CD4-positive, alpha-beta T cell treated with Interleukin-6 for 4 hours (primary cell): ENCODE measurements at regions not wholly inside any gene's neighbourhood (a gene's known extent, or its start where the extent isn't known, plus 50 kb on each side); places are given as distances from the start of the nearest gene placed in this dataset.

Source experiments
- DNase-seq: peaks from one replicate; pipeline ENCODE4 v3.0.0-alpha.2; 2020; ENCODE audit warnings: mixed read lengths

DNA sequence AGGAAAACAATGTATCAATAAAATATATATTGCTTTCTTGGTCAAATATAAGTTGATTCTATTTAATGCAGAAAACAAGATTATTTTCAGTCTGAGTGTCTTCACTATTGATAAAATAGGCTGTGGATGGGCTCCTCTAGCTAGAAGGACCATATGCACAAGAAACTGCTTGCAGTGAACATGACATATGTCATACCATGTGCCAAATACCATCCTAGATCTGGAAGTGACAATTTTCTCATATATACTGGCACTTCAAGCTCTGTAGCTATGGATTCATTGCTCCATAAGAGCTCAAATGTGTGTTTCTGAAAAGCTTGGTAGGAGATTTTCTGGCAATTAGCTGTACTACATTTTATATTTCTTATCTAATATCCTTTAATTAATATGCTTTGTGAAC lies 95.6 kb upstream of the CDH6 start:
- no peak for DNase-seq

DNA sequence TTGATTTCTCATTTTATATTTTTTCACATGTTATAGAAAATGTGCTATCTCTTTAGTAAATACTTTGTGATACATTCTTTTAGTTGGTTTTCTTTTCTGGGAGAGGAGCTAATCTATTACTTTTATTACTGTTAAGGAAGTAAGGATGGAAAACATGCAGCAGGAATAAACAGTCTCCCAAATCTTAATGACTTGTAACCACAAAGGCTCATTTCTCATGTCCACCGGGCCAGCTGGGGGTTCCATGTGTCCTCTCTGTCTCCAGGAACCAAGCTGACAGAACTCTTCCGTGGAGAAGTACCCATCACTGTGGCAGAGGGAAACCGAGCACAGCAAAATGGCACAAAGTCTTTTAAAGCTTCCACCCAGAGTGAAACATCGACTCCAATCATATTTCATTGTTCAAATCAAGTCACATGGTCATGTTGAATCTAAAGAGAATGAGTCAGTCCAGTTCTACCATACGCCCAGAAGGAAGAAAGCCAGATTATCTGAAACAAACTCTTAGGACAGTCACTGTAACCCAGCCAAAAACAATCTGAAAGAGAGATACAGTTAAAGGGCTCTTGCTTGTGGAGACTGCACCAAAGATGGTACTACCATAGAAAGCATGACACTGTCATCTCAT lies 97.1 kb upstream of the CDH6 start:
- DNase-seq: no peak

DNA sequence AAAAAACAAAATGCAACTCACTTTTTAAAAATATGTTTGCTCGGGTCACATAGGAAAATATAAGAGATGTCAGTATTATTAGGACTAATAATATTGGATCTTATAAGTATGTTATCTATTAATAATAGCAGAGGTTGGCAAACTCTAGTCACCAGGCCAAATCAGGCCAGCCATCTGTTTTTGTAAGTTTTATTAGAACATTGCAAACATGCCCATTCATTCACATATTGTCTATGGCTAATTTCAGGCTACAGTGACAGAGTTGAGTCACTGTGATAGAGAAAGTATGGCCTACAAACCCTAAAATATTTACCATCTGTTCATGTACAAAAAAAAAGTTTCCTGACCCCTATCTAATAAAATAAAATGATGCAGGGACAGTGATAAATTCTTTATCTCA lies 97.7 kb upstream of the CDH6 start:
- no peak for DNase-seq

DNA sequence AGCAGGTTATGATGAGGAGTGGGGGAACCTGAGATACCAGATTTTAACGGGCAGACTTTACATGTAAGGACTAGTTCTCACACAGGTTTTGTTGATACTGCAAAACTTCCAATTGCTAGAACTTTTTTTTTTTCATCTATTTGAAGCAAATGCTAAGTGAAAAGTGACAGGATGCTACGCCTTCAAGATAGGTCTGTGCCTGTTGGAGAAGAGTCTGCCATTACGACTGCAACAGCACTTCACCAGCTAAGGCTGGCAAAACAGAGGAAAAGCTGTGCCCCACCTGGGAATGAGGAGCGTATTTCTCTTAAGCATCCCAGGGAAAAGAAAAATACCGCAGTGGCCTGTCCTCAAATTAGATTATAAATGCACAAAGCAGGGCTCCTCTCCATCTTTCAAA lies 102.0 kb upstream of the CDH6 start:
- DNase-seq: no peak

DNA sequence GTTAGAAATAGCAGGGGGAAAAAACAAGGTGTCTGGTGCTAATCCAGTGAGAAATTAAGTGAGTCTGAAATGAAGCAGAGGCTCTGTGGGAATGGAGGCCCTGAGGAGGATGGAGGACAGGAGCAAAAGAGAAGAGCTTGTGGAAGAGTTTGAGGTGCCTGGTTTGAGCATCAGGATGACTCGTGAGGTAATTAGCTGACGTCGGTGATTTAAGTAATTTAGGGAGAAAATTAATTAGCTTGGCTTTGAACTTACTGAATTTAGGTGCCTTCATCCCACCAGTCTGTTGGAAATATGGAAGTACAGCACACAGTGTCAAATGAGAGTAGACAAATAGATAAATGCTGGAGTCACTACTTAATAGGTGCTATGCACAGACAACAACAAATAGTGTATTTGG lies 103.0 kb upstream of the CDH6 start:
- DNase-seq: no peak

DNA sequence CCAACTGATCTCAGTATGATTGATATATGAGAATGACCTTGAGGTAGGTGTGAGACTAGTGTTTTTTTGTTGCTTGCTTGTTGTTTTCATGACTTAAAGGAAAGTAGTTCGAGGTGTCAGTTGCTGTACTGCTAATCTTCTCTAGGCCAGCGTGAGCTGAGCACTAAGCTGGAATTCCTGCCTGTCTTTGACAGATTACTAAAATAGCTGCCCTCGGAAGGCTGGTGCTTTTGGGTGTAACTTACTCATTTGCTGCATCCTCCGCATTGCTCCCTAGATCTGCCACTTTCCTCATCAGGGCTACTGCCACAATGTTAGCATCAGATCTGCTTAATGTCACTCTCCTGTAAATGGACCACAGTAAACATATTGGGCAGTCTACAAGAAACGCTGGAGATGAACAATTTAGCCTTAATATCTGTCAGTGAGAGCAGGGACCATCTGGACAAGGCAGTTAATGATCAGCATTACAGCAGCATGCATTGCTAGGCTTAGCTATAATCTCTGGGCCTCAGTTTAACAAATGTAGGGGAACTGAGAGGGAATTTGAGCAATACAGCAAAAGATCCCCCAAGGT lies 106.6 kb upstream of the CDH6 start:
- DNase-seq: no peak

DNA sequence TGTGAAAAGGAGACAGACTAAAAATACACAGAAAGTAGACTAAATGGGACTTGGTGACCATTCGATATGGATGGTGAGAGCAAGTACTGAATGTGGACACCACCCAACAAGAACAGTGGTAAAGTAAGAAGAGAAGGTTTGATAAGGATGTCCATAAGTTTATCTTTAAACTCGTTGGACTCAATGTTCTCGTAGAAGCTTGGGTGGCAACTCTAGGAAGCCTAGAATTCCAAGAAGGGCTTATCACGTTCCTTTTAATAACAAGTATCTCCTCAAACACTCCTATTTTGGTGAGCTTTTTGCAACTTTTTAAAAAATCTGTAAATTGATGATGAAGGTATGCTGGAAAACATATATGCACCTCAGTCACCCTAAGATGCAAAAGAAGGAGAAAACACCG lies 108.6 kb upstream of the CDH6 start:
- DNase-seq: no peak

DNA sequence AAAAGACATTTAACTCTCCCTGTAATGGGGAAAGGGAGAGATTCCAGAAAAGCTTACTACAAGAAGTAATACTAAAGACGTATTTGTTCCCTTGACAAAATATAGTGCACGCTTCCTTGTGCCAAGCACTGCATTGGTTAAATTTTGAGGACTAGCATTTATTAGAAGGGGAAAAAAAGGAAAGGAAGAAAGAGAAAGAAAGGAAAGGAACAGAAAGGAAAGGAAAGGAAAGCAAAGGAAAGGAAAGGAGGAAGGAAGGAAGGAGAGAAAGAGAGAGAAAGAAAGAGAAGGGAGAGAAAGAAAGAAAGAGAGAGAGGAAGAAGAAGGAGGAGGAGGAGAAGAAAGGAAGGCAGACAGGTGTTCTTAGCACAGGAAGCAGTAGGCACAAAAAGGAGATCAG lies 110.1 kb upstream of the CDH6 start:
- DNase-seq: no peak

DNA sequence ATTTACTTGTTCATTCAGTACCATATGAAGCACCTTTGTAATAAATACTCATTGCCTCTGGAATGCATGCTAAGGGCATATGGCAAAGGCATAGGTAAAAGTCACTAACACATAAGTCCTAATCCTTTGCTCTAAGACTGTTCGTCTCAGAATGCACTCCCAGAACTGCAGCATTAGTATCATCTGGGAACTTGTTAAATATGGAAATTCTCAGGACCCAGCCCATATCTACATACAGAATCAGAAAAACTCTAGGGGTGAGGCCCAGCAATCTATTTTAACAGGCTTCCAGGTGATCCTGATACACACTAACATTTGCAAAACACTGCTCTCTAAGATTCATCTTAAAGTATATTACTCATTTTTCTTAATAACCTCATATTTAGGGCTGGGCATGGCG lies 113.8 kb upstream of the CDH6 start:
- no peak for DNase-seq

DNA sequence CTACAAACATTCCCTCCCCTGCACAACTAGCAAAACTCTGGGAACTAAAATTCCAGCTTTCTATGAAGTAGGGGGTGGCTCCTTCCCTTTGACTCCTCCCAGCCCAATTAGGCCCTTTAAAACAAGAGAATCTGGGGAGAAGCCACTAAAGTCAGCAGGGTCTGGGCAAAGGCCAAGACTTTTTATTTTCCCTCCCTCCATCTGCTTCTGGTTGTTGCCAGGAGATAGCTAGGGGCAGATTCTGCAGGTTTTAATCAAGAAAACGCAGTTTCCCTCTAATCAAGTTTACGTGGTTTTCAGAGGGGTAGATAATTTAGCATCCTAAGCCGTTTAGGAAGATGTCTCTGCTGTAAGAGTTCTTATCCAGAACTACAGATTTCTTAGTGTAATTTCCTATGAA lies 114.5 kb upstream of the CDH6 start:
- no peak for DNase-seq

DNA sequence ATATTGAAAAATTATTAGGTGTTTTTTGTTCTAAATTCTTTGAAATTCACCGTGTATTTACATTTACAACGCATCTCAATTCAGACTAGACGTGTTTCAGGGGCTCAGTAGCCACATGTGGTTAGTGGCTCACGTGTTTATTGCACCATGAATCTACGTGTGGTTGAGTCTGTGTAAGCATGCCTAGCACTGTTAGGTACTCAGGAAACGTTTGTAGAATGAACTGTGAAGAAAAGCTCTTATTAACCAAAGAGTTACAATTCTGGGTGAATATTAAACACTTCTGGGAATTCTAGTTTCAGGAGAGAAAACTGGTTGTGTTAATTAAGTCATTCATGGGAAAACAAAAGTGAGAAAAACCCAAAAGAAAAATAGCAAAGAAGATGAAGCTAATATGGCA lies 117.5 kb upstream of the CDH6 start:
- DNase-seq: no peak

DNA sequence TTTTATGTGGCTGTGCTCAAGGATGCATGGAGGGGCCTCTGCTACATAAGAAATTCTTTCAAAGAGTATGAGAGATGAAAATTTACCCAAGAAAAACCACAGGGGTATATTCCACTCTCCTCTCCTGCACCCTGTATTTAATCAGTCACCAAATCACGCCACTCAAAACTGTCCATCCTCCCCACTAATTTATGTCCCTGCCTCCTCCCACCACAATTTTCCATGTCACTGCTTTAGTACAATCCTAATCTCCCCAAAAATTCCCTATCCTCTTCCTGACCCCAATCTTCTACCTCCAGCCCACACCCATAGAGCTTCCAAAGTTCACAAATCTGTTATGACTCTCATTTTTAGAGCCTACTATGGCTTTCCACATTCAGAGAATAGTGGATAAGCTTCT lies 125.2 kb upstream of the CDH6 start:
- no peak for DNase-seq

DNA sequence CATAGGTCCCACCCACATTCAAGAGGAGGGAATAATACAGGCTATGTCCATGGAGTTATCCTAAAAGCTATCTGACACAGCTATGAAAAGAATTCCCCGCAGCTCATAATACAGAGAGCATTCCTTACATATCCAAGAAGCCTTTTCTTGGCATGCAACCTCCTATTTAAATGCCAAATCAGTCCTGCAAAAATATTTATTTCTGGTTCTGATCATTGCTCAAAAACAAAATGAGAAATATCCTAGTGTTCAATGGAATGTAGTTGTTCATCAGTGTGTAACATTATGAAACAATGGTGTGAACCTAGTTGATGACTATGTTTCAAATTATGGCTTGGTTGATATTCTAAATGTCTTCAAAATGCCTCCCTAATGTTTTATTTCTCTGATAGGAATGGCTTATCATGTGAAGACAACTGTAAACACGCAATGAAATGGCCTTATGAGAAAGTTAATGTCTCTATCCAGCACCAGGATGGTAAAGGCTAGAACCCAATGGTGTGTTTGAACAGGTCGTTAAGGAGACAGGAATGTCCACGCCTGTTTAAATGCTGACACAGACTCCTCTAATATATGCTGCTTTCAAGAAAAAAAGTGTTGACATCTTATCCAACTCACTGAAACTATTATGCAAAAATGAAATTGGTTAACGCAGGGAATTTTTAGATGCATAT lies 126.7 kb upstream of the CDH6 start:
- DNase-seq: no peak

DNA sequence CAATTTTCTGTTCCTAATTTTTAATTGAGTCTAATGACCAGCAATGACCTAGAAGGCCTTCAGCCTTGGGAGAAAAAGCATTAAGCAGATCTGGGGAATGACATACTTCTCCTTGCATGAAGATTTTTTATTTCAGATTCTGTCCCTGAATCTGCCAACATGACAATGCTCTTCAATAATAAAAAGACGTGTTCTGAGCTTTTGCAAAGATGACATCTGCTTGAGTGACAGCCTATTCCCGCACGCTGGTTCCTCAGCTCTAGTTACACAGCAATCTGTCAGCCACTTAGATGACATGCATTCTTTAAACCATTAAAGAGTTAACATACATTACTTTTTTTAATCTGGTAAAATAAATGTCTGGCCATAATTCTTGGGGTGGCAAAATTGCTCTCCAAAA lies 129.3 kb upstream of the CDH6 start:
- no peak for DNase-seq

DNA sequence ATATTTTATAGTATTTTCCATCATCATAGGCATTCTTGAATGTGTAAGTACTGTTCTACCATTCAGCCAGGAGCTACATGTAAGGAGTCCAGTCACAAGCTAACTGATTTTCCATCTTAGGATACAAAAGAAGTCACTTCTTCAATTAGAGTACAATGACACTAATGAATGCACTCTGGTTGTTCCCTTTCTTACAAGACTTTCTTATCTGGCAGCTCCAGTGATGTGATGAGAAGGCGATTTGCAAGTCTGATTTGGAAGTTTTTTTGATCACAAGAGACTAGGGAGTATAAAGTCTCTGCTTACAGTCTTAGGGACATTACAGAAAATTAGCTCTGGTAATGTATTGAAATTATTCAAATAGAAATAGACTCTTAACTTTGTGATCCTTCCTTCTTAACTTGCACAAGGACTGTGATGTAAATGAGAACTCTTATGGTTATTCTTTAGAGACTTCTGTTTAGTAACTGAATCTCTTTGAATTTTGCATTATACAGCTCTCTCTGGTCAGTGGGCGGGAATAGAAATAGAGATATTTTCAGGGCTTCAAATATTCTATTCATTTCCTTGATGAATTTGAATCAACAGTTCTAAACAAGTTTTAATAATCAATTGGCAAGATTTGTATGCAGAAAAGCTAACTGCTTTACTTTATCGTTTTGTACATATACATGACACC lies 130.4 kb upstream of the CDH6 start:
- DNase-seq: no peak

DNA sequence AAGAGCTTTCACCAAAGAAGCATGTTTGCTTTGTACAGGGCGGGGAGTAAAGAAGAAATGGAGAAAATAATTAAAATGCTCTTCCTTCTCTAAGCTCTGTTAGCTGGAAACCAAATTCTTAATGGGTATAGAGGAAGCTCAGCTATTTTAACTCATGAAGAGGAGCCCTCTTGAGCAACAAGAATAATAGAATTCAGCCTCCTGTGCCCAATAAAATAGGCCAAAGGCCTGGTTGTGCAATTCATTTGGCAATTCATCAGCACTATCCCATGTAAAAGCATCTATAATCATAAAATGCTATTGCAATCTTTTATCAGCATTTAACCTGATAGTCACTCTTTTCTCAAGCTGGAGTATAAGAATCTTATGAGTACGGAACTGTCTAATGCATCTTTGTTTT lies 133.6 kb upstream of the CDH6 start:
- no peak for DNase-seq

DNA sequence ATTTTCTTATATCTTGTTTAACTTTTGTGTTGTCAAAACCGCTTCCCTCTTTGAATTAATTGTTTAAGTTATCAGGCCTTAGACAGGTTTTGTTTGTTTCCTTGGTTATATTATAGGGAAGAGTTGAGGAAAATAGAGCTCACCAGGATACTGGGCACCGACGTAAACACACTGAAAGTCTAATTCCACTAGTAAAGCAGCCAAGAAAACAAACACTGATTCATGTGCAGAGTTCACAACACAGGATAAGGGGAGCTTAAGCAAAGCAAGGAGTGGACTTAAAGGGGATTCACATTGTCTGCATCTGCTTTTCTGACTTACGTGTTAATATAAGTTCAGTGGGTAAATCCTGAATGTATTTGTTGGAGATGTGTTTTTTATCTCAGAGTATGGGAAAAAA lies 139.0 kb upstream of the CDH6 start:
- DNase-seq: no peak

DNA sequence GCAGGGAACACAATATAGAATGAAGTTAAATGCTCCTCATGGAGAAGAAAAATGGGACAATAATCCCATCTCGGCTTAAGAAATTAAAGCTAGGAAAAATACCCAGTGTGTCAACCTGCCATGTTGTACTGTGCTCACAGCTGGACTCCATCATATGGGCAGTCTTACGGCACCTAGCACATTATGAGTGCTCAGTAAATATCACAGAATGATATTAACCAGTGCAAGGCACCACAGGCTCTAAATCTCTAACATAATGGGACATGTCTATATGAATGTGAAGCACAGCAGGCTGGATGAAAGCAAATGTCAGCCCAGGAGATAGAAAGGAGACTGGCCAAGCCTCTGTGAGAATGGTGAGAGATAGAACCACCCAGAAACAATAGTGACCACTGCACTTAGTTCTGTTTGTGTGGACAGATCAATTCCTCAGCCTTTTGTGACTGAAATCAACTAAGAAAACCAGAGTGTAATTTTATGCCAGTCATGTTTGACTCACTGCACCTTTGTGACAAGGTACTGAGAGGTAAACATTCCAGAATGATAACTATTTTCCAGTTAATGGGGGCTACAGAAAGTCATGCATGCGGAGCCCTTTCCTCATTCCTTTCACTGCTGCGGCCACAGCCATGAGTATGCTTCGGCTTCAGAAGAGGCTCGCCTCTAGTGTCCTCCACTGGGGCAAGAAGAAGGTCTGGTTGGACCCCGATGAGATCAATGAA lies 140.4 kb upstream of the CDH6 start:
- no peak for DNase-seq

DNA sequence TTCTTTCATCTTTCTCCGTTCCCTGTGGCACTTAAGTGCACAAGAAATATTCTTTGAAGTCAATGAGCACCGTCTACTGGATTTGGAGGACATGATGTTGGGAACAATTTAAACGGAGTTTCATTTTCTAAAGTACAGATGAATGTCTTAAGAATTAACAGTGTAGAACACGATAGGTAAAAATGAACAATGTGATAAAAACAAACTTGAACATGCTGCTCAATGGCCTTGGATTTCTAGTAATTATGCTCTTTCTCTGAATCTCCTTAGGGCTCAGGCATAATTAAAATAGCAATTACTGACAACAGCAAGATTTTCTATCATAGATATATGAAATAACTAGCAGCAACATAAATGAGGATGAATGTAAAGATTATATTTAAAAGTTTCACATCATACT lies 142.2 kb upstream of the CDH6 start:
- DNase-seq: no peak

DNA sequence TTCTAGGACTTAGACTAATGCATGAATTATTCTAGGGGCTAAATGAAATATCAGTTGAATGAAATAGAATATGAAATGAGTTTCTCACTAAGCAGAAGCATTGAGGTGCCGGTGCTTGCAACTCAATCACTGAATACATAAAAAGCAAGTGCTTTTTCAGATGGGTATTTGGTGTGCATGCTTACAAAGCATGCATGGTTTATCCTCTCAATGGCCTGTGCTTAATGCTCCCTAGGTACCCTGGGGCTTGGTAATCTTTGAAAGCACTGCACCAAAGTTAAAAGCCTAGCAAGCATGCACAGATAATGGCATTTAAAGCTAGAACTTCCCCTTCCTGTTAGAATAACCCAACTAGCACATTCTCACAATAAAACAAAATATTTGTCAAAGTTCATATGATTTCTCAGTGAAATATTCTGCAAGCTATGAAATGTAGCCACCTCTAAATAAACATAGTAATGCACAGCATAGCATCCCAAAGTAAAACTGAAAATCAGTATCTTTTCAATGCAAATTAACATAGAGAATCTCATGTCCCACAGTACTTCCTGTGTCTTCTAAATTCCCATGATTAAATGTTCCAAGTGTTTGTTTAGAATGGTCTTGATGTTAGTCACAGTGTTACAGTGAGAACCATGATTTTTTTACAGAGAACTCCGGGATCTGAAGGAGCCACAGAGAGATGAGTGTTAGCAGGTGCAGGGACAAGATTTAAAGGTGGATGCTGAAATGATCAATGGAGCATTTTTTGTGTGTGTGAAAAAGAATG lies 143.4 kb upstream of the CDH6 start:
- DNase-seq: no peak

DNA sequence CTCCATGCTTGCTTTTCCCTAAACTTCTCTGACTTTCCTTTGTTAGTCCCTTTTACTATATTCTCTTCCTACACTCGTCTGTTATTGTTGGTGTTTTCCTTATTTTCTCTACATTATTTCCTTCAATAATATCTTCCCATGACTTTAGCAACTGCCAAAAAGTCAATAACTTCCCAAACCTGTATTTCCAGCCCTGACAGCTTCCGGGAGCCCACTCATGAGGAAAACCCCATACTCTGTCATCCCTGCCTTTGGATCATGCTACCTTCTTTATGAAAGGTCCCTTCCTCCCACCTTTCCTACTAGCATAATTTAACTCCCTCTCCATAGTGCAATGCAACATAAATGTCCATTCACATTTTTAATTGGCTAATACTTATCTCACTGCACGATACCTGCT lies 144.0 kb upstream of the CDH6 start:
- DNase-seq: no peak
